ENCODE measurements at regions not wholly inside any gene's neighbourhood (a gene's known extent, or its start where the extent isn't known, plus 50 kb on each side); places are given as distances from the start of the nearest gene placed in this dataset.

- intact Hi-C loops (cut with DNase I) = no loop called here
- no peak overlapping the region for H3K9ac ChIP-seq (ENCODE audit: low read length in 3 of 3)
- DNase-seq = no peak
- TF ChIP-seq CTCF (IDR thresholded peaks at IDR 0.05; ENCODE audit: borderline replicate concordance, extremely low read depth, insufficient read depth) = no peak
- no peak overlapping the region for H3K4me3 ChIP-seq (ENCODE audit: low read length in 3 of 3)
- H3K9me3 ChIP-seq (ENCODE audit: control insufficient read depth in 2 of 3, insufficient read depth in 1 of 3, low read length in 3 of 3) = no peaks in the 10 kb centered on the region
- no peaks in the 10 kb centered on the region for H3K27me3 ChIP-seq (ENCODE audit: control insufficient read depth, insufficient read depth, low read length)
- FAIRE-seq = no peak
- H3K4me1 ChIP-seq (ENCODE audit: control insufficient read depth in 2 of 3, insufficient read depth in 2 of 3, low read depth in 1 of 3, low read length in 3 of 3) = no peaks in the 10 kb centered on the region
- no peak overlapping the region for H3K27ac ChIP-seq (ENCODE audit: low read depth in 2 of 2, low read length in 2 of 2)
- no peaks in the 10 kb centered on the region for H3K36me3 ChIP-seq (ENCODE audit: control insufficient read depth in 2 of 3, insufficient read depth in 3 of 3, low read length in 3 of 3)
Measured at GRCh38 chr5:25701936-25702335, 1057.2 kb upstream of the CDH10 start.

DNA sequence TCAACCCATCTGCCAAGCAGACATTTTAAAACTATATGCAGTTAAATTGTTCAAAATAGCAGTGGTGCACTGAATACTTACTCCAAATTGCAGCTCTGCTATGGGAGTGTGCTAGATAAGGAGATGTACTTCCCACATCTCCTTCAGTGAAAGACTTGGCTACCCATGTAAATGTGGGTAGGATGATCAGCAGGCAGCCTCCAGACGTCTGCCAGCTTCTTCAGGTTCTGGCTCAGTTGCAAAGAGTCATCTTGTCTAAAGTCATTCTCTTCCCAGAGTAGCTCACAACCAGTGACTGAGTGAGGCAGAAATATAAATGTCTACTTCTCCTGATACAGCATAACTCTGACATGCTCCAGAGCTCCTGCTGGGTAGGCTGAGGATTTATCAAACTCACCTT lies 1050.0 kb upstream of the CDH10 start:
- no peak overlapping the region for H3K27ac ChIP-seq (ENCODE audit: low read depth in 2 of 2, low read length in 2 of 2)

GRCh38 chr5:25688156-25688555 lies 1043.4 kb upstream of the CDH10 start:
- Histone ChIP-seq H3K4me3 (ENCODE audit: low read length in 3 of 3) (no peak overlapping the region), H3K27ac (ENCODE audit: low read depth in 2 of 2, low read length in 2 of 2) (no peak overlapping the region), H3K9me3 (ENCODE audit: control insufficient read depth in 2 of 3, insufficient read depth in 1 of 3, low read length in 3 of 3) (no peaks in the 10 kb centered on the region), H3K4me1 (ENCODE audit: control insufficient read depth in 2 of 3, insufficient read depth in 2 of 3, low read depth in 1 of 3, low read length in 3 of 3) (no peaks in the 10 kb centered on the region), H3K9ac (ENCODE audit: low read length in 3 of 3) (no peak overlapping the region), H3K27me3 (ENCODE audit: control insufficient read depth, insufficient read depth, low read length) (no peaks in the 10 kb centered on the region), H3K36me3 (ENCODE audit: control insufficient read depth in 2 of 3, insufficient read depth in 3 of 3, low read length in 3 of 3) (no peaks in the 10 kb centered on the region)
- TF ChIP-seq CTCF (IDR thresholded peaks at IDR 0.05; ENCODE audit: borderline replicate concordance, extremely low read depth, insufficient read depth) = no peak
- DNase-seq (no peak), FAIRE-seq (no peak)
- intact Hi-C loops (cut with DNase I) = no loop called here

More for the DNA sequence above, 1050.0 kb upstream of the CDH10 start:
- DNase-seq = no peak
- H3K9ac ChIP-seq (ENCODE audit: low read length in 3 of 3) = no peak overlapping the region
- TF ChIP-seq CTCF (IDR thresholded peaks at IDR 0.05; ENCODE audit: borderline replicate concordance, extremely low read depth, insufficient read depth) = no peak
- intact Hi-C loops (cut with DNase I) = no loop called here
- FAIRE-seq = no peak
- H3K4me3 ChIP-seq (ENCODE audit: low read length in 3 of 3) = no peak overlapping the region
- no peaks in the 10 kb centered on the region for H3K4me1 ChIP-seq (ENCODE audit: control insufficient read depth in 2 of 3, insufficient read depth in 2 of 3, low read depth in 1 of 3, low read length in 3 of 3)
- H3K9me3 ChIP-seq (ENCODE audit: control insufficient read depth in 2 of 3, insufficient read depth in 1 of 3, low read length in 3 of 3) = no peaks in the 10 kb centered on the region
- no peaks in the 10 kb centered on the region for H3K36me3 ChIP-seq (ENCODE audit: control insufficient read depth in 2 of 3, insufficient read depth in 3 of 3, low read length in 3 of 3)
- H3K27me3 ChIP-seq (ENCODE audit: control insufficient read depth, insufficient read depth, low read length) = no peaks in the 10 kb centered on the region
